GM18511 (cell line): ENCODE measurements at regions not wholly inside any gene's neighbourhood (a gene's known extent, or its start where the extent isn't known, plus 50 kb on each side); places are given as distances from the start of the nearest gene placed in this dataset.
"Not testable (repeated sequence)": the region's sequence is repeated elsewhere in the genome, so short reads cannot be mapped to it uniquely, and the experiment has no call there.

Experiments
- ATAC-seq: cut with Tn5 transposase; IDR thresholded peaks from one replicate; pipeline ENCODE4 v1.9.1; 2021; ENCODE audit warnings: mild to moderate bottlenecking, moderate library complexity; ENCODE audit not compliant: unreplicated experiment

DNA sequence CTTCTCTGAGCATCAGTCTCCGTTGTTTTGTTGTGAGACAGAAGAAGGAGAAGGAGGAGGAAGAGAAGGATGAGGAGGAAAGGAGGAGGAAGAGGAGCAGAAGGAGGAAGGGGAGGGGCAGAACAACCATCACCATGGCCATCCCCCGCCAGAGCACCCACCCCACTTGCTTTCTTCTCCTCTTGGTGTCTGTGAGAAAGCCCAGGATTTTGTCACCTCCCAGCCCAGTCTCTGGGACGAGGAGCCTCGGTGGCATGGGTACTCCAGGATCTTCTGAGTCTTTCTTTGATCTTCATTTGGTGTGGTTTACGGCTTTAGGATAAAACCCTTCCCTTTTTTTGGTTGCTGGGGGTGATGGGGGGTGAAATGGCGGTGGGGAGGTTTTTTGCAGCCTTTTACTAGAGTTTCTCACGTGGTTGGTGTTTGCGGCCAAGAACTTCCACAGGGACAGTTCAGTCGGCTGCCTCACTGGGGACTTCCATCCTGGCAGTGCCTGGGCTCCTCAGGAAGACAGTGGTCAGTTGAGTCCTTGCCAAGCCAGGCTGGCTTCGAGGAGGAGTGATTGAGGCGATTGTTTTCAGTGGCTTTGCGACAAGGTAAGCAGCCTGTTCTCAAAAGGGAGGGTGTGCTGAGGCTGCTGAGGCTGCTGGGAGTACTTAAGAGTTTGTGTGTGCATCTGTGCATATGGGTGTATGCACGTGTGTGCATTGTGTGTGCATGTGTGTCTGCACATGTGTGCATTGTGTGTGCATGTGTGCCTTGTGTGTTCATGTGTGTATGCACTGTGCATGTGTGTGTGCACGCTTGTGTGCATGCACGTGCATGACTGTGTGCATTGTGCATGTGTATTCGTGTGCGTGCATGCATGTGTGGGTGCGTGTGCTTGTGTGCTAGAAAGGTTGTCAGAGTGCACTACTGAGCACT lies 567.5 kb downstream of the TBC1D22A start:
- no peak for ATAC-seq

DNA sequence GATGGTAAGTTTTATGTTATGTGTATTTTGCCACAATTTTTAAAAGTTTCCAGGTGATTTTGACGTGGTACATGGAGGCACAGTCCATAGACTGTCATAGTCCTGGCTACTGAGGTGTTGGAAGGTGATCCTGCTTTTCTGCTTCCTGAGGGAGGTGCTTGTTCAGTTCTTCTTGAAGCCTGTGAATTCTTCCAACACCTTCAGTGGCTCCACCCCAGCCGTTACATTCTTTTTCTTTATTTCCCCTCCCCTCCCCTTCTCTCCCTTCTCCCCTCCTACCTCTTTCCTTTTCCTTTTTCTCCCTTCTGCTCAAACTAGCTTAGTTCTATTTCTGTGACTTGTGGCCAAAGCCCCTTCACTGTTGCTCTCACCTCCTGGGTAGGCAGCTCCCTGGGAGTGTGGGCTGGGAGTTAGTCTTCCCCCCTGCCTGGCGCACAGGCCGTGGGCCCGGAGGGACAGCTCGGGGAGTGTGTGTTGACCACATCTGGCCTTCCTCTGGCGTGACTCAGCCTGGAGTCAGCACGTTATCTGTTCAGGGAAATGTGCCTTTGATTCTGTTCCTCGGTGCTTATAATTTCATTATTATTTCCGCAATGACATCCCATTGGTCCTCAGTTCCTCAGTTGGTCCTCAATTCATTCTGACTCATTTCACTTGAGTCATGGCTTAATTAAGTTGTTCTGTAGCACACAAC lies 566.2 kb downstream of the TBC1D22A start:
- no peak for ATAC-seq

DNA sequence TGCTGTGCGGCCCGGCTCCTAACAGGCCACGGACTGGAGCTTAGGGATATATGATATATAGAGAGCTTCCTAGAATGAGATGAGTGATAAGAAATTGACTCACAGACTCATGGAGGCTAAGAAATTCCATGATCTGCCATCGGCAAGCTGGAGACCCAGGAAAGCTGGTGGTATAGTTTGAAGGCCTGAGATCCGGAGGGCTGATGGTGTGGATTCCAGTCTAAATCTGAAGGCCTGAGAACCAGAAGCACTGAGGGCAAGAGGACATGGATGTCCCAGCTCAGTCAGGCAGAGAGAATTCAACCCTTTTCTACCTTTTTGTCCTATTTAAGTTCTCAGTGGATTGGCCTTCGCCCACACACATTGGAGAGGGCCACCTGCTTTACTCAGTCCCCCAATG lies 564.8 kb downstream of the TBC1D22A start:
- no peak for ATAC-seq

DNA sequence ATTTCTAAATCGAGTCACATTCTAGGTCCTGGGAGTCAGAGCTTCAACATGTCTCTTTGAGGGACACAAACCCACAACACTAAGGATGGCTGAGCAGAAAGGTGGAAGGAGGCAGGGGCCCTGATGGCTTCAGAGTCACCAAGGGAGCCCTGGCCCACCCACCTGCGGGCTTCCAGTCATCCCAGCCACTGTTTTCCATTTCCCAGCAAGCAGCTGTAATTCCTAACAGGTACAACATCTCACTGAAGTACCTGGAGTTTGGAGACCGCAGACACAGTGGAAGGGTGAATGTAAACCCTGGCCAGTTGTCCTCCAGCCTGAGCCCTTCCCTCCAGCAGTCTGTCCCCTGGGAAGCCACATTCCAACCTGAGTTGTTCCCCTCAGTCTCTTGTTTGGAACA lies 562.8 kb downstream of the TBC1D22A start:
- no peak for ATAC-seq

DNA sequence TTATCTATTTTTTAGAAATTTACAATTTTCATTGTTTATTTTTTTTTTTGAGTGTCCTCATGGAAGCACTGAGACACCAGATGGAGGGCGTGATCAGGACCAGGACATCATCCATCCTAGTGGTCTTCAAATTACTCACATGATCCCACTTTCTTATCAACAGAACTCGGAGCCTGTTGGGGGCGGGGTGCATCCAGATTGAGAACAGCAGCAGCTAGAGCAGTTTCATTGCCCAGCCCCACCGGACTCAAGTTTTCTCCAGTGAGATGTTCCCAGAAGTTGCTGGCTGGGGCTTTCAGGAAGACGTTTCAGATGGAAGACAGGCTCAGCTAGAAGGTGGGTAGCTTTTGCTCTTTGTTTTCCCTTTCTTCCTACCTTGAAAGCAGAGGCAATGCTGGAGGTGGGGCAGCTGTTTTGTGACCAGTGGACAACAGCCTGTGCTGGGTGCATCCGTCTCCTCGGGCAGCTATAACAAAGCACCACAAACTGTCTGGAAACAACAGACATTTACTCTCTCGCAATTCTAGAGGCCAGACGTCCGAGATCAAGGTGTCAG lies 562.1 kb downstream of the TBC1D22A start:
- no peak for ATAC-seq

DNA sequence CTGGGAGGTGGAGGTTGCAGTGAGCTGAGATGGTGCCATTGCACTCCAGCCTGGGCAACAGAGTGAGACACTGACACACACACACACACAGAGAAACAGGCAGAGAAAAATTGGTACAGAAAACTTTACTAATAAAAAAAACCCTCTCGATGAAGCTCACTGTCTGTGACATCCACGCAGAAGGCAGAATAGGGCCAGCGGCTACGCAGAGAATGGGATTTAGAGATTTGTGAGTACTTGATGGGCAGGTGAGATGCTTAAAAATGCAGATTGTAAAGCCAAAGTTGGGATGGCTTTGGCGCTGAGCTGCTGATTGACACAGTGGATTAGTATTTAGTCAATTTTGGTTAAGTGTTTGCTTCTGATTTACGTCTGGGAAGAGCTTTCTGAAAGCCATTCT lies 561.1 kb downstream of the TBC1D22A start:
- no peak for ATAC-seq

DNA sequence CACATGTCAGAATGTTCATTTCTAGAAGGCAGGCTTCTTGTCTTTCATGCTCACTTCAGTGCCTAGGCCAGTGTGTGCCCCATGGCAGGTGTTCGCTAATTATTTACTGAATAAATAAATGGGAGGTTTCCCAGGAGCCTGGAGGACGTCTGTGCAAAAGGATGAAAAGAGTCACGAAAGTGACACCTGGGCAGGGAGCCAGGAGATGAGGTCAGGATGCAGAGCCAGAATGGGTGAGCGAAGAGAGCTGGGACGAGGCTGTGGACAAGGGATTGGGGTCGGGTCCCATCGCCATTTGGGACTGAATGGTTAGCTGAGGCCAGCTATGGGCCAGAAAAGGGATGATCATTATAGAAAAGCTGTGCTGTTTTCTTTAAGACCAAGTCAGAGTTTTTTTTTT lies 560.4 kb downstream of the TBC1D22A start:
- ATAC-seq = no peak

DNA sequence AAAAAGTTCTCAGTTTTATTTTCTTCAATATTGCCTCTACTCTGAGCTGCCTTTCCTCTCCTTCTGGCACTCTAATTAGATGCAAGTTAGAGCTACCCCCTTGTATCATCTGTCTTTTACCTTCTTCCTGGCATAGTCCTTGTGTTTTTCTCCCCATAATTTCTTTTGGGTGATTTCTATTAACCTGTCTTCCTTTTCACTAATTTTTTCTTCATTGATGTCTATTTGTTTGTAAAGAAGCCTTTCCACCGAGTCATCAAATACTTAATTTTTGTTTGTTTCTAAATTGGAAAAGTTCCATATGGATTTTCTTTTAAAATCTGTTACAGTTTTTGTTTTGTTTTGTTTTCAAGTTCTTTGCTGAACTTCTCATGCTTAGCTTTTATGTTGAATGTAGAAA lies 558.1 kb downstream of the TBC1D22A start:
- no peak for ATAC-seq

DNA sequence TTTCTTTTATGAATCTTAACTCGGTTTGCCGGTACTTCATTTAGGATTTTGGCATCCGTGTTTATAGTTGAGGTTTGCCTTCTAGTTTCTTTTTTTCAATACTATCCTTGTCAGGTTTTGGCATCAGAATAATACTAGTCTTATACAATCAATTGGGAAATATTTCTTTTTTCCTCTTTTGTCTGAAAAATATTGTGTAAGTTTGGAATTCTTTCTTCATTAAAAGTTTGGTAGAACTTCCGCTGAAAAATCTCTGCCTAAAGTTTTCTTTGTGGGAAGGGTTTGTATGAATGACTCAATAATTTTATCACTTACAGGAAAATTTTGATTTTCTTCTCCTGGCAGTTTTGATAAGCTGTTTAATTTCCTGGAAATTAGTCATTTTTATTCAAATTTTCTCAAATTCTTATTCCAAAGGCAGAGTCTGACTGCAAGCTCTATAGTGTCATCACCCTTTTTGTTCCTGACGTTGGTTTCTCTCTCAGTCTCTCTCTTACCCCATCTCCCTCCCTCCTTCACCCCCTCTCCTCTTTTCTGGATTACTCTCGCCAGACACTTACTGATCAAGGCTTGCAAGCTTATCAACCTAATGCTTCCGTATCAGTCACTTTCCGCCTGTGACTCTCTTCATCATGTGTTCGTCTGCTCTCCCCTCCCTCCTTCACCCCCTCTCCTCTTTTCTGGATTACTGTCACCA lies 555.7 kb downstream of the TBC1D22A start:
- ATAC-seq = no peak

DNA sequence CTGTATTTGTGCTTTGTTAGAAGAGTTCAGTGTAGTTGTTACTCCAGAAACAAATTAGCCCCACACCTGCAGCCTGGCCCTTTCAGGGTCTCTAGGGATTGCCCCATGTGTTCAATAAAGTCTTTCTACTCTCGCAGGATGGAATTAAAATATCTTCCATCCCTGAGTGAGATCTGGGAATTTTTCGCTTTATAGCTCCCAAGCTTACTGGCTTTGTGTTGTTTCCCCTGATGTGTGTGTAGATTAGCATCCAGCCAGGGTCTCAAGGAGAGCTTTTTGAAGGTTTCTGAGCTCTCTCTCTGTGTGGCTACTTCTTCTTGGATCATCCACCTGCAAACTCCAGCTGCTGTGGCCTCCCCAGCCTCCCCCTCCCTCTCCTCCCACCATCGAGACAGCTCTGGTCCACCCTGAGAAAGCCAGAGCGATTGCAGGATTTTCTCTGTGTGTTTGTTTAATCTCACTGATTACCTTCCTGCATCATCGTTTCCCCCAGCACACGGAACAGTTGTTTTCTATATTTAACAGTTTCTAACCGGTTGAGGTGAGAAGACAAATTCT lies 553.5 kb downstream of the TBC1D22A start:
- ATAC-seq = no peak

DNA sequence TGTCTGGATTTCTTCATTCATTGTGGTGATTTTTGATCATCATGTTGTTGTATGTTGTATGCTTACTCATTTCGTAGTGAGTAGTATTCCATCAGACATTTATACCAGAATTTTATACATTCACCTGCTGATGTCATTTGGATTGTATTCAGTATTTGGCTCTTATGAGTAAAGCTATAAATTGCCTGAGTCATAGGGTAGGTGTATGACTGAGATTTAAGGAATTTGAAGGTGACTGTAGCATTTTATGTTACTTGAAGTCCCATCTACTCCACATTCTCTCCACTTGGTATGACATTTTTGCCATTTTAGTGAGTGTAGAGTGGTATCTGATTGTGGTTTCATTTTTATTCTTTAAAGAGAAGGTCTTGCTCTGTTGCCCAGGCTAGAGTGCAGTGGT lies 548.2 kb downstream of the TBC1D22A start:
- ATAC-seq = no peak

DNA sequence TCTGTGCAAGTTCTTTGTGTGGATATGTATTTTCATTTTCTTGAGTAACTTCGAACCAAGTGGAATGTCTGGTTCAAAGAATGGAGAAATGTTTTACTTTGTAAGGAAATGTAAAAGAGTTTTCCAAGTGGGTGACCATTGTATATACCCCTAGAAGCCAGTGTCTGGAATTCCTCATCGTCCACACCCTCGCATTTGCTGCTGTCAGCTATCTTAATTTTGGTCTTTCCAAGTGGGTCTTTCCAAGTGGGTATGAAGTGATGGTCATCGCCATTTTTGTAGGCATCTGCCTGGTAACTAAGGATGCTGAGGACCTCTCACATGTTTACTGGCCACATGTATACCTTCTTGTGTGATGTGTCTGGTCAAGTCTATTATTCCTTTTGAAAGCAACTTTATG lies 547.5 kb downstream of the TBC1D22A start:
- no peak for ATAC-seq

DNA sequence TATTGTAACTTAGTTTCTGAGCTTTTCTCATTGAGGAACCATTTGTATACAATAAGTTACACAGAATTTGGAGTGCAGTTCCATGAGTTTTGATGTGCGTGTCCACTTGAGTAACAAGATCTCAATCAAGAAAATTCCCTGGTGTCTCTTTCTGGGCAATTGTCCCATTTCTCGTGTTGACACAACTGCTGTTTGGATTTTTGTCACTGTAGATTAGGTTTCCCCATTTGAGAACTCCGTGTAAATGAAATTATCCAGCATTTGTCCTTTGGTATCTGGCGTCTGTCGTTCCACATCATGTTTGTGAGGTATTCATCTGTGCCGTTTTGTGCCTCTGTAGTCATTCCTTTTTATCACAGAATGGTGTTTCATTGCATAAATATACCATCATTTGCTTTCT lies 547.0 kb downstream of the TBC1D22A start:
- no peak for ATAC-seq

DNA sequence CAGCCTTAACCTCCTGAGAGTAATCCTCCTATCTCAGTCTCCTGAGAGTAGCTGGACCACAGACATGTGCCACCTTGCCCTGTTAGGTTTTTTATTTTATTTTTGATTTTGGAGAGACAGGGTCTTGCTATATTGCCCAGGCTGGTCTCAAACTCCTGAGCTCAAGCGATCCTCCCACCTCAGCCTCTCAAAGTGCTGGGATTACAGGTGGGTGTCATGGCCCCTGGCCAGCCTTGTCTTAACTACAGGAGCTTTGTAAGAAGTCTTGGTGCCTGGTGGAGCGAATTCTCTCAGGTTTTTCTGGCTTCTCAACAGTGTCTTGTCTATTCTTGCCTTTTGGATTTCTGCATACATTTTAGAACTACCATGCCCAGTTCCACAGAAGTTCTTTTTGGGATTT lies 546.4 kb downstream of the TBC1D22A start:
- ATAC-seq = no peak

DNA sequence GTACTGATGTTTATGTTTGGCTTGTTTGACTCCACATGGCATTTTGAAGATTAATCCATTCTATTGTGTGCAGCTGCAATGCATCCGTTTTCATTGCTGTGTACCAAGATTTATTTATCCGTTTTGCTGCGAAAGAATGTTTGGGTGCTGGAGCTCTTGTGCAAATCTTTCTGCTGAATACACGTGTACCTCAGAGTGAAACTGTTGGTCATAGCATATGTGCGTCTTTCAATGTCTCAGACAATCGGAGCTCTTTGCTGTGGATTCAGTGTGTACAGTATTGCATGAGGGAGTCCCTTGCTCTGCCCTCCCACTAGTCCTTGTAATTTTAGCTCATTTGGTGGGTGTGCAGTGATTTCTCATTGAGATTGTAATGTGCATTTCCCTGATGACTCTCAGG lies 545.4 kb downstream of the TBC1D22A start:
- ATAC-seq = no peak

DNA sequence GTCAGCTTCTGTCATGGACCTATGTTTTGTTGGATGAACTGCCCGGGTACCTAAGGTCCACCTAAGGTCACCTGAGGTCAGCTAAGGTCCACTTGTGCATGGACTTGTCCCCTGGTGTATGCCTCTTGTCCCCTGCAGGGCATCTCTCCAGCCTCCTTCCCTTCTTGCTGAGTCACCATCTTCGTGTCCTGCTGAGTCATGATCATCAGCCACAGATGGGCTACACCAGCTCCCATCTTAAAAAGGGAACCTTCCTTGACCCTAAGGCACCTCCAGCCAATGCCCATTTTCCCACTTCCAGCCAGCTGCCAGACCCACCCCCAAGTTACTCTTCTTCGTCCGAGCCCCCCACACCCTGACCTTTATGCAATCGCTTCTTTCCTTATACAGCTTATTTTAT lies 544.9 kb downstream of the TBC1D22A start:
- ATAC-seq = no peak

DNA sequence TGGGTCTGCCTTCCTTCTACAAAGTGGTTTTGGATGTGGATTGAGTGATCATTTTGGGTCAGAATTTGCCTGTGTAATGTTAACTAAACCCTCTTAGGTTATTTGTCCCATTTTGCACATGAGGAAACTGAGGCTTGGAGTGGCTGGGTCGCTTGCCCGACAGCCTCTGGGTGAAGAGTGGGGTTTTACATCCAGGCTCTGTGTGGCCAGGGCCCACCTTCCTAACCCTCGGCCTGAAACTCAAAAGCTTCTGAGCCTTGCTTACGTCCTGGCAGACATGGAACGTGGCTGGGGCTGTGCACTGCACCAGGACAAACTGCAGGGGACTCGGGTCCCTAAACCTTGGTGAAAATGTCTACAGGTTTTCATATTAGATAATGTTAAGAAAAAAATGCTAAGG lies 542.4 kb downstream of the TBC1D22A start:
- ATAC-seq = no peak

DNA sequence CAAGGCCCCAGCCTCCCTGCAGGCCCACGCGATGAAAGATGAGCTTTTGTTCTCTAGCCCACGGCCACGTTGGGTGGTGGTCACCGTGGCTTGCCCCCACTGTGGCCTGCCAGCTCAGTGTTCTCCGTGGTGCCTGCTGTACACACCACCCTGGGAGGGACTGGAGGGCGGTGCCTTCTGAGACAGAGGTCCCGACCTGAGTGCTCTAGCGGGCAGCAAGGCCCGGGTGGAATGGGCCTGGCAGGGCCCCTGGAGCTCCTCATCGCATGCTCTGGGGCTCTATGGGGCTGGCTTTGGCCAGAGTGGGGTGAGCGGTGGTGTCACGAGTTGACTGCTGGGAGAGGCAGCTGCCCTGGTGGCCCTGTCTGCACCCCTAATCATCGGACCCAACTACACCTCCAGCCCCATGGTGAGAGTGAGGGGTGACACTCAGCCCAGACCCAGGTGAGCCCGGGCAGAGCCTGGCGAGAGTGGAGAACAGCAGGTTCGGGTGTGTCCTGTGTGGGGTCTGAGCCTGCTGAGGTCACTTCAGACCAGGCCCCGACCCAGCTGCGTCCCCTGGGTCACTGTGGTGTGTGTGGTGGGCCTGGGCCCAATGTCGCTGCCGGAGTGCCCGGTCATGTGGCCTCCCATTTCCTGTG lies 541.9 kb downstream of the TBC1D22A start:
- no peak for ATAC-seq

DNA sequence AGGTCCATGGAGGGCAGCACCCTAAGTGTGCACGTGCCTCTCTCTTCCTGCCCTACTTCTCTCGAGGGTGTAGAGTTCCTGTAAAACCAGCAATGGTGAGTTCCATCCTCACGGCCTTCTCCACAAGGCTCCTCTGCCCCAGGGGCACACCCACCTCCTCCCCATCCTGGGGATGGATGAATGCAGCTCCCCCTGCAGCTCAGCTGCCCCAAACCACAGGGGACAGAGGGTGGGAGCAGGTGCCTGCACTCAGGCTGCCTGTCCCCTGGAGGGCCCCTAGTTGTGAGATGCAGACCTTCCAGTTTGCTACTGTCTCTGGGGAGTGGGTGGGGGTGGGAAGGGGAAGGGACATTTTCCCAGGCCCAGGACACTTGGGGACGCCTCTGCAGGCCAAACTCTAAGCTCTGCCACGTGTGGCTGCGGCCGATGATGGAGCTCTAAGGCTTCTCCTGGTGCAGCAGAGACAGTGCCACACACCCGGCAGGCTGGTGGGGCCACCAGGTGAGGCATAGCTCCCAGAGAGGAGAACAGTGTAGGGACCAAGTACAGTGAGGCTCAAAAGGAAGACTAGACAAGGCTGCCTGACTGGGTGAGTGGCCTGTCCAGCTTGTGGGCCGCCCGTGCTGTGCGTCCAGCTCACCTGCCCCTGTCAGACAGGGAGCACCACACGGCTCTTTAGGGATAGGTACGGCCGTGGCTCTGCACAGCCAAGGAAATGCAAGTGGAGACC lies 540.9 kb downstream of the TBC1D22A start:
- ATAC-seq = no peak

DNA sequence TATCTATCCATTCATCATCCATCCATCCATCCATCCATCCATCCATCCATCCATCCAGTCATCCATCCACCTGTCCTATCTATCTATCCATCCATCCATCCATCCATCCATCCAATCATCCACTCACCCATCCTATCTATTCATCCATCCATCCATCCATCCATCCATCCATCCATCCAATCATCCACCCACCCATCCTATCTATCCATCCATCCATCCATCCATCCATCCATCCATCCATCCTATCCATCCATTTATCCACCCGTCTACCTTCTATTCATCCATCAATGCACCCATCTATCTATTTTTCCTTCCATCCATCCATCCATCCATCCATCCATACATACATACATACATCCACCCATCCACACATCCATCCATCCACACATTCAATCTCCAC lies 540.1 kb downstream of the TBC1D22A start:
- ATAC-seq = not testable (repeated sequence)
